Heart left ventricle (tissue), 16 donors: ENCODE measurements at regions not wholly inside any gene's neighbourhood (a gene's known extent, or its start where the extent isn't known, plus 50 kb on each side); places are given as distances from the start of the nearest gene placed in this dataset.
A peak's percentile ranks its signal among the peaks of the same experiment; 100 is the strongest.

ENCODE experiments used
- ATAC-seq, 4 donors: fragments of 200-7000 bp; cut with Tn5 transposase; one replicate each; pipeline ENCODE4 v1.9.1; 2020 to 2022; ENCODE audit warnings: moderate library complexity in 4 of 4, mild to moderate bottlenecking in 3 of 4, moderate number of reproducible peaks in 1 of 4
- DNase-seq, 5 donors: peaks; one replicate each; pipeline ENCODE4 v3.0.0-alpha.2; 2020
- H3K27ac ChIP-seq, 12 donors: fragments of 200-600 bp; sonication (generic) in 4 of 12; one replicate each; pipeline versions ENCODE4 v1.5.0 to v1.8.0; 2016 to 2022; ENCODE audit warnings: mild to moderate bottlenecking in 2 of 12
- H3K27me3 ChIP-seq, 9 donors: fragments of 200-600 bp; sonication (generic) in 2 of 9; one replicate each; pipeline versions ENCODE4 v1.5.1 to v1.8.0; 2016 to 2022; ENCODE audit warnings: mild to moderate bottlenecking in 3 of 9
- H3K36me3 ChIP-seq, 9 donors: fragments of 200-600 bp; sonication (generic) in 2 of 9; one replicate each; pipeline versions ENCODE4 v1.5.0 to v1.8.0; 2018 to 2022; ENCODE audit warnings: mild to moderate bottlenecking in 2 of 9
- H3K4me1 ChIP-seq, 12 donors: fragments of 200-600 bp; sonication (generic) in 4 of 12; one replicate each; pipeline versions ENCODE4 v1.5.0 to v1.8.0; 2016 to 2022; ENCODE audit warnings: mild to moderate bottlenecking in 3 of 12
- H3K4me3 ChIP-seq, 12 donors: fragments of 200-600 bp; sonication (generic) in 4 of 12; one replicate each; pipeline versions ENCODE4 v1.5.0 to v1.8.0; 2017 to 2022; ENCODE audit warnings: mild to moderate bottlenecking in 9 of 12, moderate library complexity in 4 of 12
- H3K9me3 ChIP-seq, 12 donors: fragments of 200-600 bp; sonication (generic) in 4 of 12; one replicate each; pipeline versions ENCODE4 v1.5.0 to v1.8.0; 2016 to 2022; ENCODE audit warnings: mild to moderate bottlenecking in 1 of 12
- CTCF ChIP-seq, 12 donors: fragments of 200-600 bp; sonication (generic) in 4 of 12; IDR thresholded peaks; one replicate each; pipeline versions ENCODE4 v1.5.0 to v1.8.0; 2018 to 2022; ENCODE audit warnings: antibody characterized with exemption in 12 of 12, mild to moderate bottlenecking in 5 of 12
- POLR2A ChIP-seq, 2 donors: fragments of 450-650 bp; IDR thresholded peaks; one replicate each; pipeline ENCODE4 v1.6.1; 2017; ENCODE audit warnings: antibody characterized with exemption in 2 of 2, mild to moderate bottlenecking in 2 of 2, moderate library complexity in 2 of 2
- WGBS, 4 donors: extraction: QIAGEN DNeasy Blood & Tissue Kit in 2 of 4; methylation state at CpG; one replicate each; pipeline versions ENCODE4 v1.1.5 to v1.1.7; 2013 to 2018; 5-methylcytosine and 5-hydroxymethylcytosine counted together
- intact Hi-C, 10 donors: fragments of 100-400 bp; cut with DNase I; formaldehyde crosslinking; loops; one replicate each; pipeline versions ENCODE4 v1.11.1 to v1.14.2; 2022
- donor health status: ischemic (EF 13 %, LVEDD 7.1; RV severe dilation, severe dysfunction).
- donor health status: healthy with polysubstance abuse.
- donor health status: DM: no; HTN: yes; CAD: no.
- donor health status: DM: no; HTN: no; CAD: no.
- donor health status: ischemic (EF 25% LVEDD 6.9; RV normal size, moderate dysfunction).
- donor health status: ischemic (EF 25% LVEDD 5.7; RV mildly dilated, moderate dysfunction).
- donor health status: healthy.
- donor health status: DM: yes; HTN: yes; CAD: no.
- donor health status: ischemic (EF 35%, LVEDD 5.7; RV mildly dilated, moderate dysfunction).
- donor health status: nonischemic (EF 11% LVEDD 7.7; RV severe dilation, severe dysfunction).
- donor health status: DM: yes; HTN: yes; CAD: no.
- donor health status: PGD.
- donor health status: ischemic (EF 29% LVEDD 5.4; RV normal size, mild dysfunction).
- donor health status: nonischemic (EF 23%, LVEDD 6.1; RV moderate dilation, normal function).

- DNase-seq (peak in 2 of 5 donors; percentile 28 to 54), ATAC-seq (peak; percentile 67 to 86 (median 70))
- TF ChIP-seq POLR2A (IDR thresholded peaks at IDR 0.05) (no peak), CTCF (IDR thresholded peaks at IDR 0.05) (no peak)
- intact Hi-C loops: loop anchor here in 1 of 10 donors (5.0 kb wide), 1 partner anchor 50 kb away; no protein-coding TSS in a partner anchor
- WGBS, 4 donors: 64 to 72% (median 66%) methylated on average over 5 to 6 of the region's 6 CpGs
- Histone ChIP-seq H3K27me3 (peaks cover 0 to 58% (median 13%) of the 10 kb centered on the region in 9 donors), H3K27ac (no peak overlapping the region), H3K36me3 (no peaks in the 10 kb centered on the region), H3K4me3 (no peak overlapping the region), H3K9me3 (no peaks in the 10 kb centered on the region), H3K4me1 (peaks cover 0 to 12% (median 0%) of the 10 kb centered on the region in 12 donors)
These were observed 270.1 kb downstream of the BUD13 start for GRCh38 chr11:116502641-116503061.

- 59 to 72% (median 64%) methylated on average over 7 of the region's 7 CpGs for WGBS, 4 donors
These were observed 271.1 kb downstream of the BUD13 start for GRCh38 chr11:116501728-116502127.

GRCh38 chr11:116500947-116501602 lies 271.7 kb downstream of the BUD13 start:
- 46 to 51% (median 49%) methylated on average over 18 of the region's 18 CpGs for WGBS, 4 donors
- H3K27me3 ChIP-seq: peaks cover 0 to 50% (median 13%) of the 10 kb centered on the region in 9 donors
- intact Hi-C loops: loop anchor here in 1 of 10 donors (5.0 kb wide), 1 partner anchor 49 kb away; no protein-coding TSS in a partner anchor
- H3K9me3 ChIP-seq: no peaks in the 10 kb centered on the region
- DNase-seq (no peak), ATAC-seq (no peak)
- no peak for TF ChIP-seq CTCF (IDR thresholded peaks at IDR 0.05)
- TF ChIP-seq POLR2A (IDR thresholded peaks at IDR 0.05): no peak
- H3K27ac ChIP-seq: no peak overlapping the region
- H3K4me1 ChIP-seq: peaks cover 0 to 12% (median 0%) of the 10 kb centered on the region in 12 donors
- no peak overlapping the region for H3K4me3 ChIP-seq
- H3K36me3 ChIP-seq: no peaks in the 10 kb centered on the region

More at GRCh38 chr11:116501728-116502127, 271.1 kb downstream of the BUD13 start:
- TF ChIP-seq CTCF (IDR thresholded peaks at IDR 0.05) (no peak), POLR2A (IDR thresholded peaks at IDR 0.05) (no peak)
- no peaks in the 10 kb centered on the region for H3K36me3 ChIP-seq
- H3K27me3 ChIP-seq: peaks cover 0 to 56% (median 13%) of the 10 kb centered on the region in 9 donors
- H3K27ac ChIP-seq: no peak overlapping the region
- ATAC-seq (no peak), DNase-seq (no peak)
- no peak overlapping the region for H3K4me3 ChIP-seq
- intact Hi-C loops: loop anchor here in 1 of 10 donors (5.0 kb wide), 1 partner anchor 49 kb away; no protein-coding TSS in a partner anchor
- peaks cover 0 to 12% (median 0%) of the 10 kb centered on the region in 12 donors for H3K4me1 ChIP-seq
- H3K9me3 ChIP-seq: no peaks in the 10 kb centered on the region
